H9 (cell line): ENCODE measurements at regions not wholly inside any gene's neighbourhood (a gene's known extent, or its start where the extent isn't known, plus 50 kb on each side); places are given as distances from the start of the nearest gene placed in this dataset.
"Not testable (repeated sequence)": the region's sequence is repeated elsewhere in the genome, so short reads cannot be mapped to it uniquely, and the experiment has no call there.

Source experiments
- DNase-seq: peaks from one replicate; pipeline ENCODE4 v3.0.0-alpha.2; 2017
- H2AFZ ChIP-seq: one replicate; pipeline ENCODE4 v1.6.1; 2013; ENCODE audit warnings: mild to moderate bottlenecking, low read length, control low read depth, moderate library complexity
- H2AK5ac ChIP-seq: 2 replicates; pipeline ENCODE4 v1.6.1; 2013; ENCODE audit warnings: low read length, control low read depth, mixed read lengths; ENCODE audit not compliant: insufficient read length
- H2BK120ac ChIP-seq: one replicate; pipeline ENCODE4 v1.6.1; 2013; ENCODE audit warnings: low read depth, mild to moderate bottlenecking, low read length, control low read depth, inconsistent platforms; ENCODE audit not compliant: poor library complexity, severe bottlenecking
- H2BK12ac ChIP-seq: 2 replicates; pipeline ENCODE4 v1.6.1; 2013; ENCODE audit warnings: low read length, control low read depth, mixed read lengths, low read depth; ENCODE audit not compliant: insufficient read length
- H2BK15ac ChIP-seq: 2 replicates; pipeline ENCODE4 v1.6.1; 2013; ENCODE audit warnings: low read depth, low read length, control low read depth
- H2BK20ac ChIP-seq: one replicate; pipeline ENCODE4 v1.6.1; 2013; ENCODE audit warnings: low read depth, mild to moderate bottlenecking, low read length, control low read depth, inconsistent platforms; ENCODE audit not compliant: poor library complexity, severe bottlenecking
- H2BK5ac ChIP-seq: 2 replicates; pipeline ENCODE4 v1.6.1; 2013; ENCODE audit warnings: low read length, control low read depth, mixed read lengths; ENCODE audit not compliant: insufficient read length
- H3K14ac ChIP-seq: 2 replicates; pipeline ENCODE4 v1.6.1; 2013; ENCODE audit warnings: low read length, control low read depth; ENCODE audit not compliant: insufficient read depth
- H3K18ac ChIP-seq: 2 replicates; pipeline ENCODE4 v1.6.1; 2013; ENCODE audit warnings: low read depth, mild to moderate bottlenecking, mixed read lengths, low read length, control low read depth; ENCODE audit not compliant: insufficient read length
- H3K23ac ChIP-seq: 2 replicates; pipeline ENCODE4 v1.6.1; 2013; ENCODE audit warnings: low read length, control low read depth, mixed read lengths, low read depth; ENCODE audit not compliant: insufficient read length
- H3K23me2 ChIP-seq: 2 replicates; pipeline ENCODE4 v1.6.1; 2013; ENCODE audit warnings: low read depth, mild to moderate bottlenecking, mixed read lengths, low read length, control low read depth; ENCODE audit not compliant: insufficient read length, poor library complexity, severe bottlenecking
- H3K27ac ChIP-seq: 2 replicates; pipeline ENCODE4 v1.5.1; 2013; ENCODE audit warnings: low read length, control low read depth, mixed read lengths, low read depth; ENCODE audit not compliant: insufficient read length
- H3K27me3 ChIP-seq: 2 replicates; pipeline ENCODE4 v1.6.1; 2013; ENCODE audit warnings: low read length, control low read depth, inconsistent platforms; ENCODE audit not compliant: insufficient read depth
- H3K4ac ChIP-seq: 2 replicates; pipeline ENCODE4 v1.6.1; 2013; ENCODE audit warnings: low read depth, mild to moderate bottlenecking, control low read depth, inconsistent platforms, low read length, moderate library complexity
- H3K4me1 ChIP-seq: 2 replicates; pipeline ENCODE4 v1.6.1; 2013; ENCODE audit warnings: low read length, control low read depth, inconsistent platforms; ENCODE audit not compliant: insufficient read depth
- H3K4me2 ChIP-seq: 2 replicates; pipeline ENCODE4 v1.6.1; 2013; ENCODE audit warnings: low read length, control low read depth, mixed read lengths; ENCODE audit not compliant: insufficient read length, insufficient read depth
- H3K56ac ChIP-seq: 2 replicates; pipeline ENCODE4 v1.6.1; 2013; ENCODE audit warnings: low read depth, mild to moderate bottlenecking, mixed read lengths, low read length, control low read depth; ENCODE audit not compliant: insufficient read length
- H3K79me1 ChIP-seq: 2 replicates; pipeline ENCODE4 v1.6.1; 2013; ENCODE audit warnings: low read depth, mild to moderate bottlenecking, moderate library complexity, low read length, control low read depth, inconsistent platforms; ENCODE audit not compliant: insufficient read depth, poor library complexity, severe bottlenecking
- H3K79me2 ChIP-seq: 2 replicates; pipeline ENCODE4 v1.6.1; 2013; ENCODE audit warnings: low read length, control low read depth, inconsistent platforms; ENCODE audit not compliant: insufficient read depth
- H3K9ac ChIP-seq: 2 replicates; pipeline ENCODE4 v1.6.1; 2013; ENCODE audit warnings: low read length, control low read depth, mixed read lengths; ENCODE audit not compliant: insufficient read length; ENCODE audit errors: extremely low read depth
- H3K9me3 ChIP-seq: one replicate; pipeline ENCODE4 v1.6.1; 2013; ENCODE audit warnings: low read depth, low read length, inconsistent platforms; ENCODE audit not compliant: control insufficient read depth
- H3T11ph ChIP-seq: one replicate; pipeline ENCODE4 v1.6.1; 2013; ENCODE audit warnings: mild to moderate bottlenecking, low read length, control low read depth, inconsistent platforms
- H4K20me1 ChIP-seq: one replicate; pipeline ENCODE4 v1.6.1; 2013; ENCODE audit not compliant: control insufficient read depth, insufficient read length, insufficient read depth
- H4K5ac ChIP-seq: 2 replicates; pipeline ENCODE4 v1.6.1; 2013; ENCODE audit warnings: low read depth, mild to moderate bottlenecking, mixed read lengths, low read length, control low read depth; ENCODE audit not compliant: insufficient read length
- H4K8ac ChIP-seq: replicated peaks from 2 replicates; pipeline ENCODE4 v1.6.1; 2013; ENCODE audit warnings: low read length, control low read depth, mixed read lengths, low read depth; ENCODE audit not compliant: insufficient read length
- H4K91ac ChIP-seq: 2 replicates; pipeline ENCODE4 v1.6.1; 2013; ENCODE audit warnings: low read depth, mild to moderate bottlenecking, moderate library complexity, mixed read lengths, low read length, control low read depth; ENCODE audit not compliant: insufficient read length
- H3K27ac Mint-ChIP-seq, 3 experiments: 2 replicates in 2 of 3; 3 replicates in 1 of 3; pipeline ENCODE4 v1.8.0; 2020 to 2021; ENCODE audit warnings: mixed read lengths in 3 of 3, mild to moderate bottlenecking in 1 of 3, moderate library complexity in 1 of 3
- H3K27me3 Mint-ChIP-seq: 2 replicates; pipeline ENCODE4 v1.8.0; 2021; ENCODE audit warnings: low read depth, mild to moderate bottlenecking, moderate library complexity, mixed read lengths
- H3K36me3 Mint-ChIP-seq, 3 experiments: 2 replicates in 2 of 3; 3 replicates in 1 of 3; pipeline ENCODE4 v1.8.0; 2020 to 2021; ENCODE audit warnings: low read depth in 3 of 3, mixed read lengths in 3 of 3; ENCODE audit not compliant: insufficient read depth in 1 of 3
- H3K4me1 Mint-ChIP-seq, 2 experiments: 2 replicates each; pipeline ENCODE4 v1.8.0; 2020; ENCODE audit warnings: mixed read lengths in 2 of 2
- H3K4me3 Mint-ChIP-seq, 2 experiments: 2 replicates in 1 of 2; 3 replicates in 1 of 2; pipeline ENCODE4 v1.8.0; 2020 to 2021; ENCODE audit warnings: mild to moderate bottlenecking in 2 of 2, mixed read lengths in 2 of 2, moderate library complexity in 1 of 2
- H3K9me3 Mint-ChIP-seq, 2 experiments: 2 replicates in 1 of 2; 3 replicates in 1 of 2; pipeline ENCODE4 v1.8.0; 2020; ENCODE audit warnings: mild to moderate bottlenecking in 2 of 2, mixed read lengths in 2 of 2, moderate library complexity in 1 of 2
- WGBS: extraction: QIAGEN DNeasy Blood & Tissue Kit; methylation state at CpG from one replicate; pipeline ENCODE4 v1.1.7; 2013; ENCODE audit warnings: missing lambda C conversion rate, low lambda C conversion rate, mixed read lengths; ENCODE audit not compliant: insufficient read length; ENCODE audit errors: extremely low coverage; 5-methylcytosine and 5-hydroxymethylcytosine counted together

GRCh38 chr15:20188611-20189010 lies 353.0 kb downstream of the GOLGA6L6 start:
- not testable (repeated sequence) for H3K27me3 ChIP-seq, H2AK5ac ChIP-seq, H3K9ac ChIP-seq, H3K27ac Mint-ChIP-seq, H2BK12ac ChIP-seq, H4K8ac ChIP-seq, H3K4me1 Mint-ChIP-seq, H2BK15ac ChIP-seq, H3K79me2 ChIP-seq, H3K56ac ChIP-seq, H4K5ac ChIP-seq, H2AFZ ChIP-seq, H2BK120ac ChIP-seq, H3K4ac ChIP-seq, H3K27ac ChIP-seq, H3K14ac ChIP-seq, H3K23ac ChIP-seq, H2BK5ac ChIP-seq, H4K20me1 ChIP-seq, H4K91ac ChIP-seq, H3K4me2 ChIP-seq, H3K18ac ChIP-seq, H3K4me1 ChIP-seq, H3K27me3 Mint-ChIP-seq, H3K79me1 ChIP-seq, H3K23me2 ChIP-seq, H3K4me3 Mint-ChIP-seq, H2BK20ac ChIP-seq, H3T11ph ChIP-seq, DNase-seq
- H3K9me3 ChIP-seq = peaks cover 57% of the 10 kb centered on the region
- Mint-ChIP-seq H3K9me3 (peaks cover 34 to 36% of the 10 kb centered on the region in 2 experiments), H3K36me3 (peaks cover 0 to 17% (median 9%) of the 10 kb centered on the region in 3 experiments; a peak in 6 of 7 replicates)
- no CpG with 5 or more reads among the region's 4 CpGs for WGBS

GRCh38 chr15:20187370-20188355 lies 353.9 kb downstream of the GOLGA6L6 start:
- WGBS = no CpG with 5 or more reads among the region's 1 CpG
- not testable (repeated sequence) for H2BK12ac ChIP-seq, H2BK20ac ChIP-seq, H3K56ac ChIP-seq, H4K20me1 ChIP-seq, H3K9ac ChIP-seq, H3K27me3 Mint-ChIP-seq, H4K5ac ChIP-seq, H2BK5ac ChIP-seq, H3K18ac ChIP-seq, H3K27ac ChIP-seq, H3K4me1 Mint-ChIP-seq, H2AFZ ChIP-seq, H3K27ac Mint-ChIP-seq, H3K79me1 ChIP-seq, H2AK5ac ChIP-seq, H3K27me3 ChIP-seq, H4K8ac ChIP-seq, H3K14ac ChIP-seq, H3K79me2 ChIP-seq, H3K4ac ChIP-seq, H2BK15ac ChIP-seq, H3T11ph ChIP-seq, H2BK120ac ChIP-seq, H3K4me3 Mint-ChIP-seq, H4K91ac ChIP-seq, DNase-seq, H3K23me2 ChIP-seq, H3K23ac ChIP-seq, H3K4me2 ChIP-seq, H3K4me1 ChIP-seq
- Mint-ChIP-seq H3K9me3 (peaks cover 33 to 35% of the 10 kb centered on the region in 2 experiments), H3K36me3 (peaks cover 0 to 17% (median 9%) of the 10 kb centered on the region in 3 experiments; a peak in 6 of 7 replicates)
- peaks cover 48% of the 10 kb centered on the region for H3K9me3 ChIP-seq
